Tibial artery (tissue), 4 donors: ENCODE measurements at regions not wholly inside any gene's neighbourhood (a gene's known extent, or its start where the extent isn't known, plus 50 kb on each side); places are given as distances from the start of the nearest gene placed in this dataset.

Experiments
- DNase-seq, 2 donors: peaks; one replicate each; pipeline ENCODE4 v3.0.0-alpha.2; 2019
- H3K27ac ChIP-seq, 2 donors: fragments of 200-600 bp; sonication (generic) in 1 of 2; 1 replicate in 1 of 2; 2 replicates in 1 of 2; pipeline ENCODE4 v1.5.1; 2018 to 2019; ENCODE audit warnings: mild to moderate bottlenecking in 1 of 2
- H3K27me3 ChIP-seq, 2 donors: fragments of 200-600 bp; sonication (generic) in 1 of 2; one replicate each; pipeline versions ENCODE4 v1.5.1 to v1.6.0; 2016 to 2019
- H3K36me3 ChIP-seq, 3 donors: fragments of 200-600 bp; sonication (generic) in 2 of 3; one replicate each; pipeline ENCODE4 v1.5.1; 2016 to 2019; ENCODE audit warnings: mild to moderate bottlenecking in 2 of 3
- H3K4me1 ChIP-seq, 4 donors: fragments of 200-600 bp; sonication (generic) in 2 of 4; 1 replicate in 3 of 4; 2 replicates in 1 of 4; pipeline ENCODE4 v1.5.1; 2016 to 2019
- H3K4me3 ChIP-seq, 2 donors: fragments of 200-600 bp; sonication (generic) in 1 of 2; 1 replicate in 1 of 2; 2 replicates in 1 of 2; pipeline ENCODE4 v1.5.1; 2018 to 2019; ENCODE audit warnings: mild to moderate bottlenecking in 2 of 2
- H3K9me3 ChIP-seq, 3 donors: fragments of 200-600 bp; sonication (generic) in 1 of 3; one replicate each; pipeline ENCODE4 v1.5.1; 2016 to 2019
- CTCF ChIP-seq, 2 experiments: fragments of 200-600 bp in 1 of 2; fragments of 450-650 bp in 1 of 2; IDR thresholded peaks; one replicate each; pipeline ENCODE4 v1.5.1; 2017 to 2019; ENCODE audit warnings: antibody characterized with exemption in 2 of 2, mild to moderate bottlenecking in 1 of 2, moderate library complexity in 1 of 2
- intact Hi-C: fragments of 100-400 bp; cut with DNase I; formaldehyde crosslinking; loops from one replicate; pipeline ENCODE4 v1.15.0; 2023; ENCODE audit warnings: low total_unique reads

GRCh38 chr5:154566146-154566680 lies 88.2 kb upstream of the HAND1 start:
- intact Hi-C loops, result no loop called here
- no peak for TF ChIP-seq CTCF (IDR thresholded peaks at IDR 0.05)
- peaks cover 0 to 20% of the 10 kb centered on the region in 2 donors for H3K27me3 ChIP-seq
- no peaks in the 10 kb centered on the region for H3K36me3 ChIP-seq
- H3K27ac ChIP-seq, result no peak overlapping the region
- no peaks in the 10 kb centered on the region for H3K4me1 ChIP-seq
- no peak overlapping the region for H3K4me3 ChIP-seq
- no peak for DNase-seq
- no peaks in the 10 kb centered on the region for H3K9me3 ChIP-seq

GRCh38 chr5:154565123-154565522 lies 87.1 kb upstream of the HAND1 start:
- intact Hi-C loops, result no loop called here
- Histone ChIP-seq H3K4me1 (no peaks in the 10 kb centered on the region), H3K9me3 (no peaks in the 10 kb centered on the region), H3K4me3 (no peak overlapping the region), H3K27ac (no peak overlapping the region), H3K27me3 (peaks cover 0 to 20% of the 10 kb centered on the region in 2 donors), H3K36me3 (no peaks in the 10 kb centered on the region)
- TF ChIP-seq CTCF (IDR thresholded peaks at IDR 0.05), result no peak
- no peak for DNase-seq

GRCh38 chr5:154562244-154562880 lies 84.3 kb upstream of the HAND1 start:
- TF ChIP-seq CTCF (IDR thresholded peaks at IDR 0.05), result no peak
- intact Hi-C loops, result no loop called here
- H3K36me3 ChIP-seq, result no peaks in the 10 kb centered on the region
- peaks cover 0 to 20% of the 10 kb centered on the region in 2 donors for H3K27me3 ChIP-seq
- H3K27ac ChIP-seq, result no peak overlapping the region
- no peaks in the 10 kb centered on the region for H3K9me3 ChIP-seq
- no peak for DNase-seq
- H3K4me1 ChIP-seq, result no peaks in the 10 kb centered on the region
- H3K4me3 ChIP-seq, result no peak overlapping the region

GRCh38 chr5:154559398-154560276 lies 81.6 kb upstream of the HAND1 start:
- no peaks in the 10 kb centered on the region for H3K4me1 ChIP-seq
- no peaks in the 10 kb centered on the region for H3K36me3 ChIP-seq
- peaks cover 0 to 8% (median 8%) of the 10 kb centered on the region in 3 donors for H3K9me3 ChIP-seq
- peaks cover 0 to 8% of the 10 kb centered on the region in 2 donors for H3K27me3 ChIP-seq
- no peak for TF ChIP-seq CTCF (IDR thresholded peaks at IDR 0.05)
- no peak overlapping the region for H3K27ac ChIP-seq
- no peak overlapping the region for H3K4me3 ChIP-seq
- no peak for DNase-seq
- intact Hi-C loops, result no loop called here

- intact Hi-C loops, result no loop called here
- Histone ChIP-seq H3K4me1 (no peaks in the 10 kb centered on the region), H3K36me3 (no peaks in the 10 kb centered on the region), H3K4me3 (no peak overlapping the region), H3K27ac (no peak overlapping the region), H3K27me3 (no peaks in the 10 kb centered on the region), H3K9me3 (peaks cover 0 to 18% (median 17%) of the 10 kb centered on the region in 3 donors)
- DNase-seq, result no peak
- TF ChIP-seq CTCF (IDR thresholded peaks at IDR 0.05), result no peak
Measured at GRCh38 chr5:154557548-154557947, 79.5 kb upstream of the HAND1 start.
